A549 (cell line): ENCODE measurements at regions not wholly inside any gene's neighbourhood (a gene's known extent, or its start where the extent isn't known, plus 50 kb on each side); places are given as distances from the start of the nearest gene placed in this dataset.

Experiments used
- ATAC-seq, 2 experiments: fragments of 200-7000 bp in 1 of 2; fragments of >200 bp in 1 of 2; cut with Nextera tagmentation in 1 of 2; cut with Tn5 transposase in 1 of 2; 3 replicates each; pipeline versions ENCODE4 v1.8.0 to v1.9.1; 2018 to 2020; ENCODE audit warnings: mild to moderate bottlenecking in 1 of 2, moderate library complexity in 1 of 2
- CTCF ChIA-PET: fragments of 300-600 bp; sonication (Branson Sonifier 250); formaldehyde crosslinking; extraction: SDS; loops from one replicate; lab custom pipeline; 2021; ENCODE audit warnings: antibody characterized with exemption, inconsistent platforms; lab: Yijun Ruan, JAX
- POLR2A ChIA-PET: fragments of 350-600 bp; formaldehyde crosslinking; extraction: SDS; loops from one replicate; lab custom pipeline; 2021; ENCODE audit warnings: antibody characterized with exemption, inconsistent platforms; lab: Yijun Ruan, JAX
- DNase-seq, 2 experiments: peaks; one replicate each; pipeline versions ENCODE4 v3.0.0 to v3.0.0-alpha.2; 2011 to 2016; ENCODE audit warnings: low read depth in 1 of 2, low spot score in 1 of 2
- FAIRE-seq: peaks from 2 replicates; lab custom pipeline; 2011; peaks lifted over from hg19 to GRCh38; lab: Jason Lieb, UNC
- H3K27ac ChIP-seq, 2 experiments: fragments of >200 bp; sonication (Bioruptor Twin); formaldehyde crosslinking; 3 replicates each; pipeline ENCODE4 v1.5.1; 2016 to 2017
- H3K4me1 ChIP-seq: fragments of >200 bp; sonication (Bioruptor Twin); formaldehyde crosslinking; 3 replicates; pipeline ENCODE4 v1.6.1; 2016
- H3K4me2 ChIP-seq: fragments of >200 bp; sonication (Bioruptor Twin); formaldehyde crosslinking; 3 replicates; pipeline ENCODE4 v1.6.1; 2016
- H3K4me3 ChIP-seq: fragments of >200 bp; sonication (Bioruptor Twin); formaldehyde crosslinking; 3 replicates; pipeline ENCODE4 v1.5.1; 2016
- H3K9me3 ChIP-seq: fragments of >200 bp; sonication (Bioruptor Twin); formaldehyde crosslinking; 3 replicates; pipeline ENCODE4 v1.6.1; 2016
- CBX8 ChIP-seq: fragments of 200-600 bp; sonication (generic); IDR thresholded peaks from 2 replicates; pipeline ENCODE4 v1.6.1; 2016
- CEBPB ChIP-seq, 2 experiments: fragments of >200 bp in 1 of 2; sonication (Bioruptor Twin) in 1 of 2; formaldehyde crosslinking in 1 of 2; IDR thresholded peaks; 2 replicates each; pipeline ENCODE4 v1.6.1; 2012 to 2016
- CHD4 ChIP-seq: fragments of 200-600 bp; sonication (generic); IDR thresholded peaks from 2 replicates; pipeline ENCODE4 v1.6.1; 2016; ENCODE audit warnings: antibody characterized with exemption, mild to moderate bottlenecking, borderline replicate concordance
- CTCF ChIP-seq: fragments of >200 bp; sonication (Bioruptor Twin); formaldehyde crosslinking; IDR thresholded peaks from 3 replicates; pipeline ENCODE4 v1.5.1; 2016
- EHF ChIP-seq: fragments of 250-450 bp; sonication (Bioruptor Pico); IDR thresholded peaks from 2 replicates; pipeline ENCODE4 v1.5.0; 2020; ENCODE audit warnings: mild to moderate bottlenecking
- ELK1 ChIP-seq: fragments of 150-350 bp; IDR thresholded peaks from 2 replicates; pipeline ENCODE4 v1.6.1; 2014; ENCODE audit warnings: low read depth, mild to moderate bottlenecking, low read length
- FOXS1 ChIP-seq: fragments of 250-450 bp; sonication (Bioruptor Pico); IDR thresholded peaks from 2 replicates; pipeline ENCODE4 v1.5.0; 2020; ENCODE audit warnings: mild to moderate bottlenecking, moderate library complexity
- HOXA7 ChIP-seq: fragments of 250-450 bp; sonication (Bioruptor Pico); IDR thresholded peaks from 2 replicates; pipeline ENCODE4 v1.5.0; 2020; ENCODE audit warnings: mild to moderate bottlenecking, moderate library complexity
- HOXB13 ChIP-seq: fragments of 250-450 bp; sonication (Bioruptor Pico); IDR thresholded peaks from 2 replicates; pipeline ENCODE4 v1.5.0; 2020; ENCODE audit warnings: low read depth, mild to moderate bottlenecking, moderate library complexity
- HOXB5 ChIP-seq: fragments of 250-450 bp; sonication (Bioruptor Pico); IDR thresholded peaks from 2 replicates; pipeline ENCODE4 v1.5.0; 2020; ENCODE audit warnings: mild to moderate bottlenecking, moderate library complexity
- JUNB ChIP-seq: fragments of >200 bp; sonication (Bioruptor Twin); formaldehyde crosslinking; IDR thresholded peaks from 2 replicates; pipeline ENCODE4 v1.6.1; 2016
- KDM5A ChIP-seq: fragments of 200-600 bp; sonication (generic); IDR thresholded peaks from 2 replicates; pipeline ENCODE4 v1.6.1; 2016; ENCODE audit warnings: antibody characterized with exemption, mild to moderate bottlenecking
- MAFK ChIP-seq: fragments of 450-650 bp; IDR thresholded peaks from 2 replicates; pipeline ENCODE4 v1.6.1; 2014; ENCODE audit not compliant: partially characterized antibody
- MYC ChIP-seq: IDR thresholded peaks from 2 replicates; pipeline ENCODE4 v1.6.1; 2012; ENCODE audit warnings: mild to moderate bottlenecking, inconsistent platforms, low read length, improper control_type of control experiment, borderline replicate concordance
- NPAS2 ChIP-seq: fragments of 250-450 bp; sonication (Bioruptor Pico); IDR thresholded peaks from 2 replicates; pipeline ENCODE4 v1.8.0; 2022; ENCODE audit warnings: mild to moderate bottlenecking, moderate library complexity, borderline replicate concordance
- RAD21 ChIP-seq, 2 experiments: fragments of >200 bp in 1 of 2; sonication (Bioruptor Twin) in 1 of 2; formaldehyde crosslinking in 1 of 2; IDR thresholded peaks in 1 of 2; conservative IDR thresholded peaks in 1 of 2; 2 replicates in 1 of 2; 3 replicates in 1 of 2; pipeline ENCODE4 v1.6.1; 2012 to 2018; ENCODE audit warnings: inconsistent platforms in 1 of 2
- RCOR1 ChIP-seq: fragments of 150-350 bp; IDR thresholded peaks from 2 replicates; pipeline ENCODE4 v1.6.1; 2014; ENCODE audit warnings: antibody characterized with exemption, low read length, low read depth
- SMC3 ChIP-seq: fragments of >200 bp; sonication (Bioruptor Twin); formaldehyde crosslinking; IDR thresholded peaks from 3 replicates; pipeline ENCODE4 v1.6.1; 2018; ENCODE audit warnings: inconsistent platforms
- SREBF2 ChIP-seq: fragments of 450-650 bp; IDR thresholded peaks from 2 replicates; pipeline ENCODE4 v1.6.1; 2014; ENCODE audit warnings: mild to moderate bottlenecking, moderate library complexity
- TFCP2L1 ChIP-seq: fragments of 250-450 bp; sonication (Bioruptor Pico); IDR thresholded peaks from 2 replicates; pipeline ENCODE4 v1.5.0; 2021; ENCODE audit warnings: mild to moderate bottlenecking
- ZC3H11A ChIP-seq: fragments of 450-650 bp; IDR thresholded peaks from 2 replicates; pipeline ENCODE4 v1.6.1; 2014; ENCODE audit warnings: antibody characterized with exemption, mild to moderate bottlenecking
- ZNF302 ChIP-seq: fragments of 250-450 bp; sonication (Bioruptor Pico); IDR thresholded peaks from 2 replicates; pipeline ENCODE4 v1.9.0; 2021; ENCODE audit warnings: inconsistent platforms, mild to moderate bottlenecking, moderate library complexity
- WGBS: methylation state at CpG from one replicate; pipeline ENCODE4 v1.1.6; 2017; ENCODE audit errors: missing lambda C conversion rate; 5-methylcytosine and 5-hydroxymethylcytosine counted together
- TF ChIP-seq, protein P1 (sequence below): IDR thresholded peaks from 2 replicates; pipeline ENCODE4 v1.6.1; 2012; ENCODE audit warnings: low read depth, borderline replicate concordance
- TF ChIP-seq, protein P2 (sequence below): fragments of 200-600 bp; sonication (generic); IDR thresholded peaks from 2 replicates; pipeline ENCODE4 v1.6.1; 2016; ENCODE audit warnings: antibody characterized with exemption, mild to moderate bottlenecking, moderate library complexity
- TF ChIP-seq, protein P3 (sequence below): fragments of 250-450 bp; sonication (Bioruptor Pico); IDR thresholded peaks from 2 replicates; pipeline ENCODE4 v1.5.0; 2021; ENCODE audit warnings: mild to moderate bottlenecking, moderate library complexity, borderline replicate concordance

DNA sequence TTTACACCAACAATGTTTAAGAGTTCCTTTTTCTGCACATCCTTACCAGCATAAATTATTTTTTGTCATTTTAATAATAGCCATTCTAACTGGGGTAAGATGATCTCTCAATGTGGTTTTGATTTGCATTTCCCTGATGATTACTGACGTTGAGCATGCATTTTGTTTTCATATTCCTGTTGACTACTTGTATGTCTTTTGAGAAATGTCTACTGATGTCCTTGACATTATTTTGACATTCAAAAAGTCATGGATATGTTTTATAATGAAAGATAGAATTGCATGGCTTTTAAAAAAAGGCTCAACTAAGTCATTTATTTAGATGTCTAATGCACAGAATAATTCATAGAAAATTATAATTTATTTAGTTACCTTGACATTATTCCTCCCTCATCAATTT is 381.6 kb upstream of the C9orf72 start:
- H3K4me1 ChIP-seq = no peaks in the 10 kb centered on the region
- TF ChIP-seq RAD21 (conservative IDR thresholded peaks at IDR 0.05 in 1 of 2, IDR thresholded peaks at IDR 0.05 in 1 of 2) (no peak), JUNB (no peak), TFCP2L1 (CRISPR knock-in tag) (no peak), CTCF (no peak), HOXA7 (CRISPR knock-in tag) (no peak), MYC (no peak), FOXS1 (CRISPR knock-in tag) (no peak), HOXB13 (CRISPR knock-in tag) (no peak), KDM5A (no peak), EHF (CRISPR knock-in tag) (no peak), ZC3H11A (no peak), CBX8 (no peak), CHD4 (no peak), ELK1 (no peak), SMC3 (no peak), RCOR1 (no peak)
- TF ChIP-seq, protein P1, sequence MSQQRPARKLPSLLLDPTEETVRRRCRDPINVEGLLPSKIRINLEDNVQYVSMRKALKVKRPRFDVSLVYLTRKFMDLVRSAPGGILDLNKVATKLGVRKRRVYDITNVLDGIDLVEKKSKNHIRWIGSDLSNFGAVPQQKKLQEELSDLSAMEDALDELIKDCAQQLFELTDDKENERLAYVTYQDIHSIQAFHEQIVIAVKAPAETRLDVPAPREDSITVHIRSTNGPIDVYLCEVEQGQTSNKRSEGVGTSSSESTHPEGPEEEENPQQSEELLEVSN = no peak
- TF ChIP-seq, protein P2, sequence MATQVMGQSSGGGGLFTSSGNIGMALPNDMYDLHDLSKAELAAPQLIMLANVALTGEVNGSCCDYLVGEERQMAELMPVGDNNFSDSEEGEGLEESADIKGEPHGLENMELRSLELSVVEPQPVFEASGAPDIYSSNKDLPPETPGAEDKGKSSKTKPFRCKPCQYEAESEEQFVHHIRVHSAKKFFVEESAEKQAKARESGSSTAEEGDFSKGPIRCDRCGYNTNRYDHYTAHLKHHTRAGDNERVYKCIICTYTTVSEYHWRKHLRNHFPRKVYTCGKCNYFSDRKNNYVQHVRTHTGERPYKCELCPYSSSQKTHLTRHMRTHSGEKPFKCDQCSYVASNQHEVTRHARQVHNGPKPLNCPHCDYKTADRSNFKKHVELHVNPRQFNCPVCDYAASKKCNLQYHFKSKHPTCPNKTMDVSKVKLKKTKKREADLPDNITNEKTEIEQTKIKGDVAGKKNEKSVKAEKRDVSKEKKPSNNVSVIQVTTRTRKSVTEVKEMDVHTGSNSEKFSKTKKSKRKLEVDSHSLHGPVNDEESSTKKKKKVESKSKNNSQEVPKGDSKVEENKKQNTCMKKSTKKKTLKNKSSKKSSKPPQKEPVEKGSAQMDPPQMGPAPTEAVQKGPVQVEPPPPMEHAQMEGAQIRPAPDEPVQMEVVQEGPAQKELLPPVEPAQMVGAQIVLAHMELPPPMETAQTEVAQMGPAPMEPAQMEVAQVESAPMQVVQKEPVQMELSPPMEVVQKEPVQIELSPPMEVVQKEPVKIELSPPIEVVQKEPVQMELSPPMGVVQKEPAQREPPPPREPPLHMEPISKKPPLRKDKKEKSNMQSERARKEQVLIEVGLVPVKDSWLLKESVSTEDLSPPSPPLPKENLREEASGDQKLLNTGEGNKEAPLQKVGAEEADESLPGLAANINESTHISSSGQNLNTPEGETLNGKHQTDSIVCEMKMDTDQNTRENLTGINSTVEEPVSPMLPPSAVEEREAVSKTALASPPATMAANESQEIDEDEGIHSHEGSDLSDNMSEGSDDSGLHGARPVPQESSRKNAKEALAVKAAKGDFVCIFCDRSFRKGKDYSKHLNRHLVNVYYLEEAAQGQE = no peak
- ChIA-PET CTCF (no interaction called here), POLR2A (no interaction called here)
- ATAC-seq = no peak
- no peak overlapping the region for H3K4me3 ChIP-seq
- no peak overlapping the region for H3K4me2 ChIP-seq
- H3K27ac ChIP-seq = no peak overlapping the region
- no peak for DNase-seq
- 0% methylated on average over 1 of the region's 1 CpG for WGBS
- H3K9me3 ChIP-seq = no peaks in the 10 kb centered on the region
- FAIRE-seq = no peak

DNA sequence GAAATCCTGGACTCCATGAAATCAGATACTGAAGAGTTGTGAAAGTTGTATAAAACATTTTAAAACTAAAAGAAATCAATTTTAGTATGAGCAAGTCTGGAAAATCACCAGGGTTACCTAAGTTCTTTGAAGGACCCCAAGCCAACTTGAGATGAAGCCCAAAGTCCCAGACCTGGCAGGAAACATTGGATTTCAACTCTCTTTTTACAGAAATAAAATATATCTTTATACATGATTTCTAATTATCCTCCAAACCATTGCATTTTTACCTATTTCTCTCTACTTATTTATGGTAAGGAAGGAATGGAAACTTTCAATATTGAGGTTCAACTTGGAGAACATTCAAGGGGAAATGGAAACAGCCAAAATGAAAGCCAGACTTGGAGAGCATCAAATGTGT is 390.6 kb upstream of the C9orf72 start:
- CTCF ChIA-PET = interaction anchor here (0.7 to 1.0 kb wide), 2 partner anchors 17 to 27 kb away, joined by 3 read pairs; no protein-coding TSS in a partner anchor
- TF ChIP-seq JUNB (no peak), CEBPB (IDR thresholded peaks at IDR 0.05) (no peak), TFCP2L1 (CRISPR knock-in tag) (no peak), RCOR1 (no peak), HOXA7 (CRISPR knock-in tag) (no peak), SREBF2 (no peak), ZNF302 (no peak), MAFK (no peak), RAD21 (conservative IDR thresholded peaks at IDR 0.05 in 1 of 2, IDR thresholded peaks at IDR 0.05 in 1 of 2) (no peak), NPAS2 (no peak), HOXB5 (CRISPR knock-in tag) (no peak), CBX8 (no peak)
- TF ChIP-seq, protein P3, sequence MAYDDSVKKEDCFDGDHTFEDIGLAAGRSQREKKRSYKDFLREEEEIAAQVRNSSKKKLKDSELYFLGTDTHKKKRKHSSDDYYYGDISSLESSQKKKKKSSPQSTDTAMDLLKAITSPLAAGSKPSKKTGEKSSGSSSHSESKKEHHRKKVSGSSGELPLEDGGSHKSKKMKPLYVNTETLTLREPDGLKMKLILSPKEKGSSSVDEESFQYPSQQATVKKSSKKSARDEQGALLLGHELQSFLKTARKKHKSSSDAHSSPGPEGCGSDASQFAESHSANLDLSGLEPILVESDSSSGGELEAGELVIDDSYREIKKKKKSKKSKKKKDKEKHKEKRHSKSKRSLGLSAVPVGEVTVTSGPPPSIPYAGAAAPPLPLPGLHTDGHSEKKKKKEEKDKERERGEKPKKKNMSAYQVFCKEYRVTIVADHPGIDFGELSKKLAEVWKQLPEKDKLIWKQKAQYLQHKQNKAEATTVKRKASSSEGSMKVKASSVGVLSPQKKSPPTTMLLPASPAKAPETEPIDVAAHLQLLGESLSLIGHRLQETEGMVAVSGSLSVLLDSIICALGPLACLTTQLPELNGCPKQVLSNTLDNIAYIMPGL = no peak
- TF ChIP-seq, protein P2 = no peak

More for the DNA sequence above, 390.6 kb upstream of the C9orf72 start:
- POLR2A ChIA-PET = no interaction called here
- no peak for ATAC-seq
- Histone ChIP-seq H3K27ac (no peak overlapping the region), H3K4me3 (no peak overlapping the region), H3K4me1 (no peaks in the 10 kb centered on the region), H3K4me2 (no peak overlapping the region), H3K9me3 (no peaks in the 10 kb centered on the region)
- no peak for DNase-seq
- no peak for FAIRE-seq
